CMK (cell line): ENCODE measurements at regions not wholly inside any gene's neighbourhood (a gene's known extent, or its start where the extent isn't known, plus 50 kb on each side); places are given as distances from the start of the nearest gene placed in this dataset.

Experiments used
- DNase-seq: peaks from one replicate; pipeline ENCODE4 v3.0.0-alpha.2; 2010; ENCODE audit warnings: low read depth

DNA sequence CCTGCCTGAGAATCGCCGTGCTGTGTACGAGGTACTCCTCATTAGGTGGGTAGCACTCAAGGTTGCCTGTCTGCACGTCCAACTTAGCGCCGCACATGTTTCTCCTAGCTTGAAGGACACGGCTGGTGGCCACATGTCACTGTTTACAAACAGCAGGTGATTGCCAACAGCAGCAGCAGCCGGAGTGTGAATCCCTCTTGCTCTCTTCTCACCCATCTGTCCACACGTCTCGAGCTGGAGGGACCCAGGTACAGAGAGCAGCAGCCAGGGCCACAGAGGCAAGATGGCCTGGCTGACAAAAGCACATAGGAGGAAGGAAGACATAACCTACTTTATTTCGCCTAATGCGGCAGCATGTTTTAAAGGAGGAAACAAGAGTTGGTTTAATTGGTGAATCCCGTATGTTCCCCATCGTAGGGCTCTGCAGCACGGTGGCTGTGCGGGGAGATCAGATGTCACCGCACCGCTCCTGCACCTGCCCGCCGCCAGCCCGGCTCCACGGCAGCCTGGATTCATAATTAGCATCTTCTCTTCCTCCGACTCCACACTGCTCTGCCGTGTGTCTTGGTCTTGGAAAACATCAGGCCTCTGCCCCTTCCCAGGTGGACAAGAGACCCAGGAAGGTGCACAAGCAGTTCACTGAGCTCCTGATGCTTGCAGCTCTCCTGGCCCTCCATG, 201.6 kb upstream of the IRX1 start:
- DNase-seq = no peak

DNA sequence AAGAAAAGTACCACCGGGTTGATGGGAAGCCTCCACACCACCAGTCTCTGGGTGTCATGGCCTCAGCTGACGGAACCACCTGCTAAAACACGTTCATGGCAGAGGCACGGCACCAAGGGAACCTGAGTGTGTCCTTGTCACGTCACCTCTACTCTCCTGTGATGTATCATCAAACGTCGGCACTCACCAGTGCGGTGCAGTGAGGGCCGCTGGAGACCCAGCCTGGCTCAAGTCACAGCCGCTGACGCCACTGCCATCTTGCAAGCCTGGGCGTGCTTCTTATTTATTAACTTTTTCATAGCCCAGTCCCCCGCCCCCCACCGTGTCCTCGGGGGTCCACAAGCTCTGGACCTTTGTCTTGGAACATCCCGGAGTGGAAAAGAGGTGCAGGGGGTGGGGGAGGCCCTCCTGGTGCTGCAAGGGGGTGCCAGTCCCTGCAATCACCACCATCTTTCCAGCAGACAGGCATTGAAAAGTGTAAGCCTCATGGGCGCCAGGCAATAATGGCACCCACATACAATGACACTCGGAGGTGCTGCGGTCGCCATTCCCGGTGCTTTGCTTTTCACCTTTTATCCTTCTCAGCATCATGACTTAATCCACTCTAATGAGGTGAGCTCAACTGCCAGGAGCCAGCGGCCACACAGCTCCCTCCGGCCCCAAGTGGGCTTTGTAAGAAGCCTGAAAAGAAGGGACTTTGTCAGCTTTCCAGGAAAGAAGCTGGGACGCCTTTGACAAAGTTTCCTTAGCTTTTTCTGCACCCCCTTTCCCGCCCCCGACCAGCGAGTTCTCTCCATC, 202.3 kb upstream of the IRX1 start:
- no peak for DNase-seq

DNA sequence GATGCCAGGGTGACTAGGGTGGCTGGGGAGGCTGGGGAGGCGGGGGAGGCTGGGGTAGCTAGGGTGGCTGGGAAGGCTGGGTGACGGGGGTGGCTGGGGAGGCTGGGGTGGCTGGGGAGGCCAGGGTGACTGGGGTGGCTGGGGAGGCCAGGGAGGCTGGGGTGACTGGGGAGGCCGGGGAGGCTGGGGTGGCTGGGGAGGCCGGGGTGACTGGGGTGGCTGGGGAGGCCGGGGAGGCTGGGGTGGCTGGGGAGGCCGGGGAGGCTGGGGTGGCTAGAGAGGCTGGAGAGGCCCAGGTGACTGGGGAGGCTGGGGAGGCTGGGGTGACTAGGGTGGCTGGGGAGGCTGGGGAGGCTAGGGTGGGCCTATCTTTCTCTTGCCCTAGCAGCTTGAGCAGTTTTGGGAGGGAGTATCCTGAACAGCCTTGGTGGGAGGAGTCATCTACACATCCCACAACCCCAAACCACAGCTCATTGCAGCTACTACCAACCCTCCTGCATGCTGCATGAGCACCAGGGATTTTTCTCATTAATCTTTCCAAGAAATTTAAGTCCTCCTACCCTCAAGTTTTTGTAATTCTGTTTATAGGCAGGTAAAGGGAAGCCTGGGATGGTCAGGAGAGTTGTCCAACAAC, 203.2 kb upstream of the IRX1 start:
- DNase-seq = no peak

- DNase-seq = no peak
These were observed 204.4 kb upstream of the IRX1 start for GRCh38 chr5:3391210-3391609.

DNA sequence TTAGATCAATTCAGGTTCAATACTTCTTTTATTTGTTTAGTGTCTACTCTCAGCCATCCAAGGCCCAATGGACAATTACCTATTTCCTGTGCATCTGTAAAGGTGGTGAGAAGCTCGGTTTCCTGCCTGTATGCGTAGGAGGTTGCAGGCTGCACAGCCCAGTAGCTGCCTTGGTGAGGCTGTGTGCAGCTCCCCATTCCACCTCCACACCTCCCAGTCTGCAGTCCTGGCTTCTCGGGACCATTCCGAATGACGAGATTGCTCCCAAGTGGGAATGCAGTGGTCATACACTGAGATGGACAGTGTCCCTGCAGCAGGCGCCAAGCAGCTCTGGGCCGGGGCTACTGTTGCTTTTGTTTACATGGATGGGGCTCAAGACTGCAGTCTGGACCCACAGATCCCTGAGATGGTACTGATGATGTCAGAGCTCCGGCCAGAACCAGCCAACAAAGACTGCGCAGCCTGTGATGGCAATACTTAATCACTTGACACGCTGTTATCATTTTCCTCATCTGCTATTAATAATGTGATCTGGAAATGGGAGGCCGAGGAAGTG, 206.1 kb upstream of the IRX1 start:
- no peak for DNase-seq

DNA sequence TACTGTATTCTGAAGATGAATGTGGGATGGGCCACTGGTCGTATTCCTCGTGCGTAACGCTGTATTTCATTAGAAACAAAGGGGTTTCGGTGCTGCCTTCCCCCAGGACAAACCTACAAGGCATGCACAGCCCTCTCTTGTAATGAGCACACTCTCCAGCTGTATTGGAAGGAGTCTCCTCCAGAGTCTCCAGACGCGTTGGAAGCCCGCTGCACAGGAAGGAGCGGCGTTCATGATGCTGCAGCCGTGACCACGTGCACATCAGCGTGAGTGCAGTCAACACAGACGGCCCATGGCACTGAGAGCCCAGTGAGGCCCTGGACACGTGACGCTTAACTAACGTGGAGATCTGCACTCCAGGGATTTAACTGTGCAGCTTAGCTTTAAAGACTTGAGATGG, 209.0 kb upstream of the IRX1 start:
- DNase-seq = no peak

GRCh38 chr5:3385991-3386519, 209.6 kb upstream of the IRX1 start:
- DNase-seq = no peak

DNA sequence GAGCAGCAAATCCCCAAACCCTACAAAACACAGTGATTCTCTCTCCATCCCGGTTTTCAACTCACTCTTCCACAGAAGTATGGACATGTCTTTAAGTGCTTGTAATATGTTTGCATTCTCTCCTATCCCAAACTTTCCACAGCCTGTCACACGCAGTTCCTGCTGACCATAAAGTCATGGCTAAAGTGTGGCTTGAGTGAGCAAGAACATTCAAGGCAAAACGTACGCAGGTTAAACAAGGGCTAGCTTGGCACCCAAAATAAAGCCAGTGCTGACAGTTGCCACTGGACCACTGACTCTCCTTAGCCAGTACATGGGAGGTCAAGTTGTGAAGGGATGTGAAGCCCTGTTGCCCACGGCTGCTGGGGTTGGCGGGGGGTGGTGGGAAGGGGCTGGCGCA, 211.1 kb upstream of the IRX1 start:
- no peak for DNase-seq

DNA sequence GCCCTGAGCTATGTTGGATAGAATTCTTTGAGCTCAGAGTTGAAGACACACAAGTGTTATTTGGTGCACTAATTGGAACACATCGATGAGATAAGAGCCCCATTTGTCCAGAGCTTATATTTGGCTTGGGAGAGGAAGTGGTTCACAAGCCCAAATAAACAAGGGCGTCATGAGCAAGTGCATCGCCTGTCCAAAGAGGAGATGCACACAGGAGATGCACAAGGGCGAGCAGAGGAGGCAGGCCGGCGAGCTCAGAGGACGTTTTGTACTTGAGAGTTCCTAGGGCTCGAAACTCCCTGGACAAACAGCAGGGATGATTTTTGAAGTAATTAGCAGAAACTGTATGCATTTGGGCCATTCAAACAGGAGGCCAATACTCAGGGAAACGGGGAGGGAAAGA, 212.8 kb upstream of the IRX1 start:
- no peak for DNase-seq

DNA sequence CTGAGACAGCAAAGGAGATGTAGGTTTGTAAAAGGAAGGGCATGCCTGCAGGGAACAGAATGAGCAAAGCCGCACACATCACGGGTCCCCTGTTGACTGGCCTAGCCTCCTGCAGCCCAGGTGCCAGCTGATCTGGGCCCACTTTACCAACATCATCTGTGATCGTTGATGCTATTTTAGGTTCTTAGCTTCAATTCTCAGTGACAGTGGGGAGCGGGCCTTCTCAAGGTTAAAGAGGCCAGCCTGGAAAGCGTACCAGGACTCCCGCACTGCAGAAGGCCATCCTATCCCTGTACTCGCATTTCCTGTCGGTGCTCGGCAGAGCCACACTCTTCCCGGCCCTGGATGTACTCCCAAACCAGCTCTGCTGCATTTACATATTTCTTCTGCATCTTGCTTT, 213.5 kb upstream of the IRX1 start:
- no peak for DNase-seq

DNA sequence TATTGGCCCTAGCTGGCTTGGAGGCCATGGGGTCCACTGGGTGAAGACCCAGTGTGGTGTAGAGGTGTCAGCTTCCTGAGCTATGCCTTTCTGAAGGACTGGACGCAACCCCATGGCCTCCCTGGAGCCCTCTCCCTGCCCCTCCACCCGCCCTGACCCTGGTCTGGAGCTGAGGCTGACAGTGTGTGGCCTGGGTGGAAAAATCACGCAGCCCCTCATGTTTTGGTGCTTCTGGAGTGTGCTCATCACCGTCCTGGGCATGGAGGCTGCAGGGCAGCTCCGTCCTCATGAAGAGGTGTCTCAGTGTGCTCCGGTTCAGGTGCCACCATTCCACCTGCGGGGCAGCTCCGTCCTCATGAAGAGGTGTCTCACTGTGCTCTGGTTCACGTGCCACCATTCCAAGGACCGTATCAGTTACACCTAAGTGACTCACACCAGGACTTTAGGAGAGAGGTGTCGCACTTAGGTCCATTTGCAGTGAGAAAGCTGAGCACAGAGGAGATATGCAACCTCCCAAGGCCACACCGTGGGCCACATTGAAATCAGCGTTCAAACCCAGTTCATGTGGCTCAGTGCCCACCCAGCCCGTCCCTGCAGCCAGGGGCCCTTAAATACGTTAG, 214.3 kb upstream of the IRX1 start:
- no peak for DNase-seq

DNA sequence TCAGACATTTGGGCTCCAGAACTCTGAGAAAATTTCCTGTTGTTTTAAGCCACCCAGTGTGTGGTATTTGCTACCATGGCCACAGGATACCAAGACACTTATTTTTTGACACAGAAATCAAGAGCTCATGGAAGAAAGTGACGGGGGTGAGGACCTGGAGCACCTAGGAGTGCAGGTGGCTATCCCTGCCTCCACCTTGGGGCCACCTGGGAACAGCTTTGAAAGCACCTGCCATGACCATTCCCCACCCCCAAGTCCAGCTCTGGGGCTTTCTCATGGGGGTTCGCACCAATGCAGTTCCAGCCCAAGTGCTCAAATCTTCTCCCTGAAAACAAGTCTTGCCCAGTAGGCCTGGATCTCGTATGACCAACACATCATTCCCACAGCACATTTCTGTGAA, 214.9 kb upstream of the IRX1 start:
- no peak for DNase-seq

DNA sequence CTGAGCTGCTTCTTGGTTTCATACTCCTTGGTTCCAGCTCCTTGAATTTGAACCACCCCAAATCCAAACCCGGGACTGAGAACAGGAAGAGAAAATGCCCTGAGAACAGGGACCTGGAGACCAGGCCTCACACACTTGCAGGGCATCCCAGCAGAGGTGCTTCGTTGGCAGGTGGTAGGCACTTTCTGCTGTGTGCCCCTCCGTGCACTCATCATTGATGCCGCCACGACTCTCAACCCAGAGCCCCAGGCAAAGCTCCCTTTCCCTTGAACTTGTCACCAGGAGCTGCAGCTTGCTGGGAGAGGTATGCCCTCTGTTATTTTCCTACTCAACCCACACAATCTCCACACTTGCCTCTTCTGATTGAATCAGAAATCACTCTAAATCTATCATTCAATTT, 217.8 kb upstream of the IRX1 start:
- DNase-seq = no peak

- no peak for DNase-seq
These were observed 218.5 kb upstream of the IRX1 start for GRCh38 chr5:3377176-3377575.

DNA sequence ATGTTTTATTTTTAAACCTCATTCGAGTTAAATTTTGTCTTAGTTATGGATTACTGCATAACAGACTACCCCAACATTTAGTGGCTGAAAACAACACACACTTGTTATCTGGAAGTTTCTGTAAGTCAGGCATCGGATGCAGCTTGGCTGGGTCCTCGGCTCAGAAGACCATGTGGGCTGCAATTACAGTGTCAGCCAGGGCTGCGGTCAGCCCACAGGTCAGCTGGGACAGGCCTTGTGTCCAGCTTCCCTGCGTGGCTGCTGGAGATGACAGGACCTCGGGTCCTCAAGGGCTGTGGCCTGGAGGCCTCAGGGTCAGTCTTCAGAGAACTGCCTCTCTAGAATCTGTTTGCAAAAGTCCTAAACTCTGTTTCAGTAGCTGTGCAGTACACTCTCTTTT, 219.0 kb upstream of the IRX1 start:
- DNase-seq = no peak

DNA sequence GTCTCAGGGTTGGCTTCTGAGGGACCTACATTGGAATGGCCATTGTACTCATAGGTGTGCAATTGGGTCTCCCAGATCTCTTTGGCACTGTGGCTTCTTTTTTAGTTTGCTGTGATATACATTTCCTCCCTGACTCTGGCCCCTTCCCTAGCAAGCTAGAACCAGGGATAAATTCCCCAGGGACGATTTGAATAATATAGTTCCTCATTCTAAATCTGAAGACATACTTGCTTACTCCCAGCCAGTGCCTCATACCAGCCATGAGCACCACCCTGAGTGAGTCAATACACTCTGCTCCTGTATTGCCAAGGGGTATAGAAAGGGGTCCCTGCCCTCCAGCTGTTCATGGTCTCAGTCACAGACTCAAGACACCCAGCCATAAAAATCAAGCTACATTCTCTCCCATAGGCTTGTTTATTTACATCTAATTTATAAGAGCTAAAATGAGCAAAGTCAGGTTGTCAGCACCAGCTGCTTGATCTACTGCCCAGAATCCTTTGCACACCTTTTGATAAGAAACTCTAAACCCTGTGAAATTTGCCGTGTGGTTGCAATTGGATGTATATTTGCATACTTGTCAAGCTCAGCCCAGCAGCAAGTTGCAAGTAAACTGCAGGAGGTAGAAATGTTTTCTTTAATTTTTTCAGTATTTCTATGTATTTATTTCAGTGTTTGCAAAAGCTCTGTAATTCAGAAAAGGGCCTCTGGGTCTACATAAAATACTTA, 219.9 kb upstream of the IRX1 start:
- no peak for DNase-seq

- DNase-seq = no peak
These were observed 222.2 kb upstream of the IRX1 start for GRCh38 chr5:3373391-3373790.

- no peak for DNase-seq
These were observed 223.3 kb upstream of the IRX1 start for GRCh38 chr5:3372289-3372688.

GRCh38 chr5:3365501-3366215, 230.0 kb upstream of the IRX1 start:
- DNase-seq = no peak

DNA sequence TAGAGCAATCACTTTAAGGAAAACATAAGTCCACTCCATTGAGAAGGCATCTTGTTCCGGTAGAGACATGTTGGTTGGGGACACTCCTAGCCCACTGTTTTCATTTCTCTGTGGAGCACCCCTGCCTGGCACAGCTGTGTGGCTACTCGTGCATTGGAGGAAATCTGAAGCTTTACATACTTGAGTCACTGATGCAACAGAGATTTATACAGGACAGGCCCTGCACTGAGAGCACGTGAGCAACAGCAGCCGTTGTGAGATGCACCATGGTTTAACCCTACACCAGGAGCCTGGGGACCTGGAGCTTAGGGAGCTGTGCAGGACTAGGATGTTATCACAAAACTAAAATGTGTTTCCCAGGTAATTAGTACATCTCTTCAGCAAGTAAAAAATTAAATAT, 230.7 kb upstream of the IRX1 start:
- no peak for DNase-seq

- DNase-seq = no peak
These were observed 231.2 kb upstream of the IRX1 start for GRCh38 chr5:3364433-3364832.
